Tibial nerve (tissue), 4 donors: ENCODE measurements at regions not wholly inside any gene's neighbourhood (a gene's known extent, or its start where the extent isn't known, plus 50 kb on each side); places are given as distances from the start of the nearest gene placed in this dataset.
A peak's percentile ranks its signal among the peaks of the same experiment; 100 is the strongest.

Source experiments
- DNase-seq, 2 donors: peaks; one replicate each; pipeline ENCODE4 v3.0.0-alpha.2; 2019; ENCODE audit warnings: low spot score in 2 of 2
- H3K27ac ChIP-seq, 4 donors: fragments of 200-600 bp; sonication (generic) in 3 of 4; one replicate each; pipeline ENCODE4 v1.5.1; 2017 to 2019; ENCODE audit warnings: mild to moderate bottlenecking in 1 of 4
- H3K27me3 ChIP-seq, 2 donors: fragments of 200-600 bp; sonication (generic) in 1 of 2; one replicate each; pipeline versions ENCODE4 v1.5.1 to v1.6.0; 2017 to 2019
- H3K36me3 ChIP-seq, 3 donors: fragments of 200-600 bp; sonication (generic); one replicate each; pipeline ENCODE4 v1.5.1; 2018 to 2019
- H3K4me1 ChIP-seq, 4 donors: fragments of 200-600 bp; sonication (generic) in 3 of 4; one replicate each; pipeline ENCODE4 v1.5.1; 2017 to 2019
- H3K4me3 ChIP-seq, 4 donors: fragments of 200-600 bp; sonication (generic) in 3 of 4; one replicate each; pipeline ENCODE4 v1.5.1; 2017 to 2019; ENCODE audit warnings: mild to moderate bottlenecking in 1 of 4, moderate library complexity in 1 of 4
- H3K9me3 ChIP-seq, 4 donors: fragments of 200-600 bp; sonication (generic) in 3 of 4; one replicate each; pipeline ENCODE4 v1.5.1; 2017 to 2019
- CTCF ChIP-seq, 5 experiments: fragments of 200-600 bp in 3 of 5; fragments of 450-650 bp in 2 of 5; sonication (generic) in 3 of 5; IDR thresholded peaks; one replicate each; pipeline ENCODE4 v1.5.1; 2016 to 2019; ENCODE audit warnings: antibody characterized with exemption in 5 of 5, mild to moderate bottlenecking in 3 of 5, moderate library complexity in 2 of 5
- EP300 ChIP-seq, 2 donors: sonication (generic); formaldehyde crosslinking; IDR thresholded peaks; one replicate each; pipeline ENCODE4 v1.6.1; 2017; ENCODE audit warnings: antibody characterized with exemption in 2 of 2, mild to moderate bottlenecking in 1 of 2
- POLR2A ChIP-seq, 2 donors: fragments of 450-650 bp; IDR thresholded peaks; one replicate each; pipeline ENCODE4 v1.6.1; 2017; ENCODE audit warnings: antibody characterized with exemption in 2 of 2, mild to moderate bottlenecking in 2 of 2, moderate library complexity in 2 of 2
- WGBS, 2 donors: methylation state at CpG; one replicate each; pipeline ENCODE4 v1.1.5; 2018; 5-methylcytosine and 5-hydroxymethylcytosine counted together

- Histone ChIP-seq H3K27me3 (no peaks in the 10 kb centered on the region), H3K4me1 (peaks cover 0 to 18% (median 0%) of the 10 kb centered on the region in 4 donors), H3K4me3 (no peak overlapping the region), H3K9me3 (no peaks in the 10 kb centered on the region), H3K36me3 (no peaks in the 10 kb centered on the region), H3K27ac (no peak overlapping the region)
- DNase-seq = no peak
- 42 to 60% methylated on average over 2 of the region's 2 CpGs for WGBS, 2 donors
- TF ChIP-seq CTCF (IDR thresholded peaks at IDR 0.05) (no peak), POLR2A (IDR thresholded peaks at IDR 0.05) (no peak)
These were observed 632.4 kb upstream of the TYRP1 start for GRCh38 chr9:12060811-12061210.

- Histone ChIP-seq H3K4me3 (no peak overlapping the region), H3K27me3 (no peaks in the 10 kb centered on the region), H3K36me3 (no peaks in the 10 kb centered on the region), H3K9me3 (no peaks in the 10 kb centered on the region), H3K27ac (peak overlapping the region in 1 of 4 donors; percentile 25), H3K4me1 (peaks cover 0 to 18% (median 0%) of the 10 kb centered on the region in 4 donors)
- DNase-seq = no peak
- 9 to 13% methylated on average over 3 of the region's 3 CpGs for WGBS, 2 donors
- TF ChIP-seq CTCF (IDR thresholded peaks at IDR 0.05) (no peak), EP300 (IDR thresholded peaks at IDR 0.05) (peak; percentile 49 to 55)
These were observed 628.1 kb upstream of the TYRP1 start for GRCh38 chr9:12065050-12065449.

- Histone ChIP-seq H3K27me3 (no peaks in the 10 kb centered on the region), H3K9me3 (no peaks in the 10 kb centered on the region), H3K4me3 (no peak overlapping the region), H3K36me3 (no peaks in the 10 kb centered on the region), H3K27ac (peak overlapping the region in 1 of 4 donors; percentile 21), H3K4me1 (peaks cover 0 to 17% (median 0%) of the 10 kb centered on the region in 4 donors)
- TF ChIP-seq POLR2A (IDR thresholded peaks at IDR 0.05) (no peak), CTCF (IDR thresholded peaks at IDR 0.05) (no peak), EP300 (IDR thresholded peaks at IDR 0.05) (no peak)
- no peak for DNase-seq
- WGBS, 2 donors = 43 to 45% methylated on average over 3 of the region's 3 CpGs
These were observed 627.5 kb upstream of the TYRP1 start for GRCh38 chr9:12065686-12066085.

- no peaks in the 10 kb centered on the region for H3K9me3 ChIP-seq
- H3K27ac ChIP-seq = no peak overlapping the region
- TF ChIP-seq POLR2A (IDR thresholded peaks at IDR 0.05) (no peak), CTCF (IDR thresholded peaks at IDR 0.05) (no peak), EP300 (IDR thresholded peaks at IDR 0.05) (no peak)
- H3K36me3 ChIP-seq = no peaks in the 10 kb centered on the region
- no peaks in the 10 kb centered on the region for H3K27me3 ChIP-seq
- no peak overlapping the region for H3K4me3 ChIP-seq
- H3K4me1 ChIP-seq = peaks cover 0 to 8% (median 0%) of the 10 kb centered on the region in 4 donors
- WGBS, 2 donors = 95 to 100% methylated on average over 2 of the region's 2 CpGs
- no peak for DNase-seq
These were observed 626.6 kb upstream of the TYRP1 start for GRCh38 chr9:12066455-12067035.

- H3K27me3 ChIP-seq = no peaks in the 10 kb centered on the region
- no peak overlapping the region for H3K27ac ChIP-seq
- H3K36me3 ChIP-seq = no peaks in the 10 kb centered on the region
- no peak overlapping the region for H3K4me3 ChIP-seq
- no peak for TF ChIP-seq EP300 (IDR thresholded peaks at IDR 0.05)
- no peak for TF ChIP-seq POLR2A (IDR thresholded peaks at IDR 0.05)
- TF ChIP-seq CTCF (IDR thresholded peaks at IDR 0.05) = no peak
- DNase-seq = no peak
- 90 to 91% methylated on average over 4 of the region's 4 CpGs for WGBS, 2 donors
- H3K4me1 ChIP-seq = no peaks in the 10 kb centered on the region
- no peaks in the 10 kb centered on the region for H3K9me3 ChIP-seq
These were observed 623.8 kb upstream of the TYRP1 start for GRCh38 chr9:12069366-12069765.
